ENCODE measurements at regions not wholly inside any gene's neighbourhood (a gene's known extent, or its start where the extent isn't known, plus 50 kb on each side); places are given as distances from the start of the nearest gene placed in this dataset.

GRCh38 chr20:40238511-40238910 is 450.5 kb downstream of the MAFB start:
- no peak for DNase-seq (ENCODE audit: low read depth)
- TF ChIP-seq, protein P1, sequence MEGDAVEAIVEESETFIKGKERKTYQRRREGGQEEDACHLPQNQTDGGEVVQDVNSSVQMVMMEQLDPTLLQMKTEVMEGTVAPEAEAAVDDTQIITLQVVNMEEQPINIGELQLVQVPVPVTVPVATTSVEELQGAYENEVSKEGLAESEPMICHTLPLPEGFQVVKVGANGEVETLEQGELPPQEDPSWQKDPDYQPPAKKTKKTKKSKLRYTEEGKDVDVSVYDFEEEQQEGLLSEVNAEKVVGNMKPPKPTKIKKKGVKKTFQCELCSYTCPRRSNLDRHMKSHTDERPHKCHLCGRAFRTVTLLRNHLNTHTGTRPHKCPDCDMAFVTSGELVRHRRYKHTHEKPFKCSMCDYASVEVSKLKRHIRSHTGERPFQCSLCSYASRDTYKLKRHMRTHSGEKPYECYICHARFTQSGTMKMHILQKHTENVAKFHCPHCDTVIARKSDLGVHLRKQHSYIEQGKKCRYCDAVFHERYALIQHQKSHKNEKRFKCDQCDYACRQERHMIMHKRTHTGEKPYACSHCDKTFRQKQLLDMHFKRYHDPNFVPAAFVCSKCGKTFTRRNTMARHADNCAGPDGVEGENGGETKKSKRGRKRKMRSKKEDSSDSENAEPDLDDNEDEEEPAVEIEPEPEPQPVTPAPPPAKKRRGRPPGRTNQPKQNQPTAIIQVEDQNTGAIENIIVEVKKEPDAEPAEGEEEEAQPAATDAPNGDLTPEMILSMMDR (IDR thresholded peaks at IDR 0.05; ENCODE audit: control insufficient read depth, extremely low read depth, insufficient read depth) = no peak
- H3K4me3 ChIP-seq (ENCODE audit: low read depth, low read length) = no peak overlapping the region

- no peak overlapping the region for H3K4me3 ChIP-seq (ENCODE audit: low read depth, low read length)
- TF ChIP-seq, protein P1 (IDR thresholded peaks at IDR 0.05; ENCODE audit: control insufficient read depth, extremely low read depth, insufficient read depth) = no peak
- no peak for DNase-seq (ENCODE audit: low read depth)
Observed at GRCh38 chr20:40234593-40234992, 454.4 kb downstream of the MAFB start.

- DNase-seq (ENCODE audit: low read depth) = no peak
- TF ChIP-seq, protein P1 (IDR thresholded peaks at IDR 0.05; ENCODE audit: control insufficient read depth, extremely low read depth, insufficient read depth) = no peak
- no peak overlapping the region for H3K4me3 ChIP-seq (ENCODE audit: low read depth, low read length)
Observed at GRCh38 chr20:40233406-40233805, 455.6 kb downstream of the MAFB start.

- DNase-seq (ENCODE audit: low read depth) = no peak
- TF ChIP-seq, protein P1 (IDR thresholded peaks at IDR 0.05; ENCODE audit: control insufficient read depth, extremely low read depth, insufficient read depth) = no peak
- no peak overlapping the region for H3K4me3 ChIP-seq (ENCODE audit: low read depth, low read length)
Observed at GRCh38 chr20:40232756-40233155, 456.3 kb downstream of the MAFB start.

- H3K4me3 ChIP-seq (ENCODE audit: low read depth, low read length) = no peak overlapping the region
- TF ChIP-seq, protein P1 (IDR thresholded peaks at IDR 0.05; ENCODE audit: control insufficient read depth, extremely low read depth, insufficient read depth) = no peak
- DNase-seq (ENCODE audit: low read depth) = no peak
Observed at GRCh38 chr20:40232273-40232672, 456.8 kb downstream of the MAFB start.

GRCh38 chr20:40230486-40230885 is 458.6 kb downstream of the MAFB start:
- DNase-seq (ENCODE audit: low read depth) = no peak
- no peak overlapping the region for H3K4me3 ChIP-seq (ENCODE audit: low read depth, low read length)
- TF ChIP-seq, protein P1 (IDR thresholded peaks at IDR 0.05; ENCODE audit: control insufficient read depth, extremely low read depth, insufficient read depth) = no peak

GRCh38 chr20:40225596-40225995 is 463.4 kb downstream of the MAFB start:
- TF ChIP-seq, protein P1 (IDR thresholded peaks at IDR 0.05; ENCODE audit: control insufficient read depth, extremely low read depth, insufficient read depth) = no peak
- DNase-seq (ENCODE audit: low read depth) = no peak
- no peak overlapping the region for H3K4me3 ChIP-seq (ENCODE audit: low read depth, low read length)
